GM19025 (cell line): ENCODE measurements at regions not wholly inside any gene's neighbourhood (a gene's known extent, or its start where the extent isn't known, plus 50 kb on each side); places are given as distances from the start of the nearest gene placed in this dataset.

Source experiments
- ATAC-seq: cut with Tn5 transposase; IDR thresholded peaks from one replicate; pipeline ENCODE4 v1.9.1; 2021; ENCODE audit warnings: mild to moderate bottlenecking, low read depth, moderate library complexity; ENCODE audit not compliant: unreplicated experiment

DNA sequence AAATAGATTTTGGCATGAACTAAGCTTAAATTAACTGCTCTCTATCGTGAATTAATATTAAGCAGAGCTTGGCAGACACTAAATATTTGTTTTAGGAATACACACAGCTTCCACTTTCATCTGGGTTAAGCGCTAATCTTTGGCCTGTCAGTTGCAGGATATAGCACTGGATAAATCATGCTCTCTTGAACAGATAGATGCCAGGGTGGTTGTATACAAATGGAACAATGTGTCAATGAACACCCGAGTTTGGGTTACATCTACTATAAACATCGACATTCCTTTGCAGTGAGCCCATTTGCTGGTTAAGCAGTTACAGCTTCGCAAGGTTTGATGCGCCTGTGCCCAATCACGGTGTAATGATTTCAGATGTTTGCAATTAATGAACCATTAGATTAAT, 338.2 kb upstream of the ZFP64 start:
- ATAC-seq, result no peak

GRCh38 chr20:52524861-52525260, 333.3 kb upstream of the ZFP64 start:
- no peak for ATAC-seq

DNA sequence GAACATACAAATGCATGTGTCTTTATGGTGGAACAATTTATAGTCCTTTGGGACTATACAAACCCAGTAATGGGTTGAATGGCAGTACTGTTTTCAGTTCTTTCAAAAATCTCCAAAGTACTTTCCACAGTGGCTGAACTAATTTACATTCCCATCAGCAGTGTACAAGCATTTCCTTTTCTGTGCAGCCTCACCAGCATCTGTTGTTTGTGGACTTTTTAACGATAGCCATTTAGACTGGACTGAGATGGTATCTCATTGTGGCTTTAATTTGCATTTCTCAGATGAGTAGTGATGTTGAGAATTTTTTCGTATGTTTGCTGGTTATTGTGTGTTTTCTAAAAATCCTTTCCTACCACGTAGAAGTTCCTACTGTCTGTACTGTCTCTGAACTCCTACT, 327.2 kb upstream of the ZFP64 start:
- no peak for ATAC-seq

- ATAC-seq, result no peak
Measured at GRCh38 chr20:52515877-52516276, 324.3 kb upstream of the ZFP64 start.

DNA sequence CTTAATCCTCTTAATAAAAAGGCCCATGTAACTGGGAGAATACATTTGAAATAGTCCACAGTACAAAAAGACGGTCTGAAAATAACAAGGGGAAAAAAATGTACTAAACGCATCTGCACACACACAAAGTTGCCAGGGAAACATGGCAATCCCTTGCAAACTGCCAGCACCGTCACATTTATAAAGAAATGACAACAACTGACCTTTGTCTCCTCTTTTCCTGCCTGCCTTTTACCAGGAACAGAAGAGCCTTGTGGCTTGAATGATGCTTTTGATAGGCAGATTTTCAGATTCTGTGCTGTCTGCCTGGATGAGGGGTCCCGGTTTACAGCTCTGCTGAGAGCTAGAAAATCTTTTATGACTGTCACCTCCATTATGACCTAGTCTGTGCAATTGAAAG, 308.6 kb upstream of the ZFP64 start:
- no peak for ATAC-seq

GRCh38 chr20:52497731-52498130, 306.2 kb upstream of the ZFP64 start:
- ATAC-seq, result no peak

GRCh38 chr20:52496191-52496590, 304.6 kb upstream of the ZFP64 start:
- ATAC-seq, result no peak

DNA sequence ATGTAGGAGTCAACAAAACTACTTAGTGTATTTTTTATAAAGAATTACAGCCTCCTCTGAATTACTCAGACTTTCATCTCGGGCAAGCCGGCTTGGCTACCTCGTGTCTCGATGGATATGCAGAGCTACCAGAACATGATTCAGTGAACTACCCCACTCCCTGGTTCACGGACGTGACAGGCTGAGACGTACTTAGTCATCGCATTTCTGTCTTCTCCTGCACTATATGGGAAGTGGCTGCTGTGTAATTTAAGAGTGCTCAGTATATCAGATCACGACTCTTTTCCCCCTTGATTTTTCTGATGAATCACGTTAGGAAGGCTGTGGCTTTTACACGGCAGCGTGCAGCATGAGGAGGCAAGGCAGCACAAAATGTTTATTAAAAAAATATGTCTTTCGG, 302.7 kb upstream of the ZFP64 start:
- ATAC-seq, result no peak

DNA sequence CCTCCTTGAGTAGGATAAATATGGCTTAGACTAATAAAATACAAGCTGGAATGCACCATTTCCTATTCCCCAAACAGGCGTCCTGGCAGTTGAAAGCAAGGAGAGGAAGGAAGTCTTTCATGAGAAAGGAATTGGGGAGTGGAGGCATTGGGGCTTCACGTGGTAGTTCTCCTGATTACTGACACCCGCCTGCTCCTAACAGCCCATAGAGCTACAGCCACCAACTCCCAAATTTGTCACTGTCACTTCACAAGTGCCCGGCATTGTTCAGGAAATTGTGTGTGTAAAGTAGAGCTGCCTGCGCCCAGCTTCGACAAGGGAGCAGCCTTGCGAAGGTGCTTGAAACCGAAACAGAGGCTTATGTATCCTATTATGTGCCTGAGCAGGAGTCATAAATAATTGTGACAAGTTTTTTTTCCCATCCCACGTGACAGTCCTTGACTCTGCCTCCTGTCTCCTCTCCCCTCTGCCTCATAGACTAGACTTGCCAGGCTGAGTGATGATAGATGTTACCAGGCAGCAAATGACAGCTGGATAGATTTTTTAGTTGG, 301.7 kb upstream of the ZFP64 start:
- ATAC-seq, result no peak

DNA sequence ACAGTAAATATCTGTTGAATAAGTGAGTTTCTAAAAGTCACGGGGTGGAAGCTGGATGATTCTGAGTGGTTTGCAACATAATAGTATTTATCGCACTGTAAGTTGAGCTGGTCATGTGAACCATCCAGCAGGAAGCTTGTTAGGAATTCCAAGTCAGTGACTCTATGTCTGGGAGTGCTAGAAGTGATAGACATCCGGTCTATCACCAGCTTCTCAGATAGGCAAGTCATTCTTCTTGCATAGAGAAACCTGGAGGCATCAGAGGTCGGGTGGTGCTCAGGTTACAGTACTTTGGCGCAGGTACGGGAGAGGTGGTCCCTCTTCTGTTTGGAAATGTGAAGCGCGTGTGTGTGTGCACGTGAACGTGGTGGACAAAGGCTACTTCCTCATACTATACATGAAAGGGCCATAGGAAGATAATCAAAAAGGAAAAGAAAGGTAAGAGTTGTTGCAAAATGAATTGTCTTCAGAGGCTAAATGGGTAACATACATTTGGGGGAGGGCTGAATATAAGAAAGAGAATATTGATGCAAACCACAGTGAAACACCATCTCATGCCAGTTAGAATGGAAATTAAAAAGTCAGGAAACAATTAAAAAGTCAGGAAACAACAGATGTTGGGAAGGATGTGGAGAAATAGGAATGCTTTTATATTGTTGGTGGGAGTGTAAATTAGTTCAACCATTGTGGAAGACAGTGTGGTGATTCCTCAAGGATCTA, 299.3 kb upstream of the ZFP64 start:
- no peak for ATAC-seq

DNA sequence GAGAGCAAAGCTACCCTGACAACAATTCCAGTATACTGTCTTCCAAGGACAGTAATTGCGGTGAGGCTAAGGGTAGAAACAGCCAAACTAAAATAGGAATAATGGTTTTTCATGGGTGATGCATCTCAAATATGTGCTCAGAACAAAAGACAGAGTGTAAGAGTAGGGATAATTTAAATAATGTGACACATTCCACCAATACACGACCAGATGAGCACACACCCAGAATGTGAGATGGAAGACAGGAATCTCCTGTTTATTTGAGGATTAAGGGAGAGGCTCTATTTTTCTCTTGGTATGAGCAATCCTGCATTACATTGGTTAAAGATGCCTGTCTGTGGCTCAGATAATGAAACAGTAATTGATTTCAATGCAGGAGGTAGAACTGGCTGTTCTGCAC, 292.9 kb upstream of the ZFP64 start:
- ATAC-seq, result no peak

DNA sequence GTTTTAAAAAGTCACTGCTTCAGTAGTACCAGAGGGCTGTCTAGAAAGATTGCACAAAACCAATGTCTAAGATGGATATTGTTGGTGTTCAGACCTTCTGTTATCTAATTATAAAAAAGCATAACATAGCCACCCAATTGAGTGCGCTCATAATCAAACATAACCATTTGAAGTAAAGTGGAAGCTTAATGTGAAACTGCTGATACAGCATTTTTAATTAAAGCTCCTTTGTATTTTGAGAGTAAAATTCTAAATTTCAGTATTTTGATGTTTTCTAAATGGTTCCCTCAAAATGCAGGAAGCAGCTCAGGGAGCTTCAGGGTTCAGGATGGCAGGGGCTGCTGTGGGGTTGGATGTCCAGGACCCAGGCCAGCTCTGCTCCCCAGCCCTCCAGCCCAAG, 291.8 kb upstream of the ZFP64 start:
- no peak for ATAC-seq

DNA sequence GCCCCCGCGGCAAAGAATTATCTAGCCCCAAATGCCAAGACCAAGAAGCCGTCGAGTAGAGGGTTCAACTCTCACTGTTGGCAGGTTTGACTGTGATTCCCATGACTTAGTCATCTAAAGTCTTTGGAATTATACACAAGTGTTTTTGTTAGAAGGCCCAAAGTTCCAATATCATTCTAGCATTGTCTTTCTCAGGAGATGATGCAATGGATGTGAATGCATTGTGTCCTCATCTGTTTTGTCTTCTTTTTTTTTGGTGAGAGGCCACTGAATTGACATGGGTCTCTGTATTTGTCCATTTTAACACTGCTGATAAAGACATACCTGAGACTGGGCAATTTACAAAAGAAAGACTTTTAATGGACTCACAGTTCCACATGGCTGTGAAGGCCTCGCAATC, 290.5 kb upstream of the ZFP64 start:
- ATAC-seq, result no peak

DNA sequence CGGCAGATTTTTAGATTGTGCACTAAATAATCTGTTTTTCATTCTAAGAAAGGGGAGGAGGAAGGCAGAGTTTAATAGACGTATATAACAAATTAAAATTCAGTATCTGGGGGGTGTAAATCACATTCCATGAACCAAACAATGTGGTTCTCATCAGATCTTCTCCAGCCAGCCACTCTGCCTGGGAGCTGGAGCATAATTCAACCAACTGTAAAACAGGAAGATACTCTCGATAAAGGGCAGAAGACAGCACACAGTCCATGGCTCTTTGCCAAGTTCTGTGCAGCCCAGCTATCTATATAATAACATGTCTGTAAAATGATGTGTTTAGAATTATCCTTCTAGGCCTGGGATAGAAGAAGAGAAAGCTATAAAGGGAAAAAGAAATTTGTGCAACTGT, 289.9 kb upstream of the ZFP64 start:
- ATAC-seq, result no peak

GRCh38 chr20:52476074-52476750, 284.6 kb upstream of the ZFP64 start:
- ATAC-seq, result no peak

DNA sequence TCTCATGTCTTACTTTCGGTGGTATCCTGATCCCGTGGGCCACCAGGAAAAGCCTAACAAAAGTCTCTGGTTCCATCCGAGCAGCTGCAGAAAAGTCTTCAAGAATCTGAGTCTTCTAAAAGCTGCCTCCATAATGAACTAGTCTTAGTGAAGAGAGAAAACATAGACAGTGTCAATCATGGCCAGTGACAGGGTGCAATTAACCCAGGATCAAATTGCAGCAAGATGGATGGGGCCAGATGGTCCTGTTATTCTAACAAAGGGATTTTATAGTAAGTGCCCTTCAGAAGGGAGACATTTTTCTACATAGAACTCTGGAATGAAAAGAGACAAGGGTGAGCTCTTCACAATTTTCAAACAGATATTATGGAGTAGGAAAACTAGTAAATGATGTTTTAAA, 281.6 kb upstream of the ZFP64 start:
- no peak for ATAC-seq

DNA sequence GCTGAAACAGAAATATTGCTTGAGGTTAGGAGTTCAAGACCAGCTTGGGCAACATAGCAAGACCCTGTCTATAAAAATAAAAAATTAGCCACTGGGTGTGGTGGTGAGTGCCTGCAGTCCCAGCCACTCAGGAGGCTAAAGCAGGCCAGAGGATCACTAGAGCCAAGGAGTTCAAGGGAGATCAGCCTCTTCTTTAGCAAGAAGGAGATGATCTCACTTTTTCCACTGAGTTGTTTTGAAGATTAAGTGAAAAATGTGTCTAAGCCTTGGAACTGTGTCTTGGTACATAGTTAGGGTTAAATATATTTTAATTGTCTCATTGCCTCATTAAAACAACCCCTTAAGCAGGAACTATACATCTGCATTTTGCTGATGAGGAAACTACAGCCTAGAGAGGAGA, 279.0 kb upstream of the ZFP64 start:
- no peak for ATAC-seq

DNA sequence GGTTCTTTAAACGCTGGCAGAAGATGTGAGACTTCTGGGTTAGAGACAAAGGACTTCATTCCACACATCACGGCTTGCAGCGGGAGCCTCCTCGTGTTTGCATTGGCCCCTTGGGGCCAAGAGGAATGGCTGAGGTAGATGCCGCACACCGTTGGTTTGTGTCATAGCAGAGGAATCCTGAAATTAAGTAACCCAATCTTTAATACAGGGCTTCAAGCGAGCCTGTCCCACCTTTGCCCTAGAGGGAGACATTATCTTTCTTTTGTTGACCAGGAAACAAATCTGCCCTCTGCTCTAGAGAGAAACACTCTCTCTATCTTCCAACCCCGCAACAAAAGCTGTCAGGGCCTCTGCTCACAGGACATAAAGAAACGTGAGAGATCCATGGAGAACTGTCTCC, 277.5 kb upstream of the ZFP64 start:
- no peak for ATAC-seq

- no peak for ATAC-seq
Measured at GRCh38 chr20:52465991-52466390, 274.4 kb upstream of the ZFP64 start.

GRCh38 chr20:52461582-52461981, 270.0 kb upstream of the ZFP64 start:
- ATAC-seq, result no peak

GRCh38 chr20:52459150-52459549, 267.6 kb upstream of the ZFP64 start:
- no peak for ATAC-seq

DNA sequence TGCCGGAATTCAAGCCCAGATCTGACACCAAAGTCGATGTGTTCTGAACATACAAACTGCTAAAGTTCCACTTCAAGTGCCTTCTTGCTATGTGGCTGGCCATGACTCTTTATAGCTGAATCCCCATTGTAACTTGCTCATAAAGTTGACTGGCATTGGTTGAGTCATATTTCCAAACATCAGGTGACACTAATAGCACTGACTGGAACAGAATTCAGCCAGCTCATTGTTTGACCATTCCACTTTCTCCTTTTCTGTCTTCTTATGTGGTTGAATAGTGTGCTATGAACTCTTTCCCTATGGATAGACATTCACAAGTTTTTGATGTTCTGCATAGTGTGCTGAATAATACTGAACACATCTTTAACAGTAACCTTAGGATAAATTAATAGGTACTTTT, 266.2 kb upstream of the ZFP64 start:
- ATAC-seq, result no peak
